ENCODE measurements at regions not wholly inside any gene's neighbourhood (a gene's known extent, or its start where the extent isn't known, plus 50 kb on each side); places are given as distances from the start of the nearest gene placed in this dataset.

DNA sequence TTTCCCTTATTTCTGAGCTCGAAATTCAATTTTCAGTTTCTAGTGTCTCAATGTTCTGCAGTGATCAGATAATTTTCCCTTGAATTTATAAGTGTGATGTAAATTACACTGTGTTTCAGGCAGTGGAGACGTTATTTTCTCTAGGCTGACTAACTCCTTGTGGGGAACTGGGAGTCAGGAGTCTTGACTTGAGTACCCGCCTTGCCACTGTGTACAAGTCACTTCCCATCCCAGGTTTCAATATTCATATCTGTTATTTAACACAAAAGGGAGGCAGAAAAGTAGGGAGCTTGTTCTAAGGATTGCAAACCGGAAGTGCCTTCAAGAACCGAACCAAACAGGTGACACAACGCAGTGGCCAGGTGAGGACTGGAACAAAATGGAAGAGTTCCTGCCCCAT, 196.5 kb downstream of the MEX3B start:
- TF ChIP-seq, protein P1, sequence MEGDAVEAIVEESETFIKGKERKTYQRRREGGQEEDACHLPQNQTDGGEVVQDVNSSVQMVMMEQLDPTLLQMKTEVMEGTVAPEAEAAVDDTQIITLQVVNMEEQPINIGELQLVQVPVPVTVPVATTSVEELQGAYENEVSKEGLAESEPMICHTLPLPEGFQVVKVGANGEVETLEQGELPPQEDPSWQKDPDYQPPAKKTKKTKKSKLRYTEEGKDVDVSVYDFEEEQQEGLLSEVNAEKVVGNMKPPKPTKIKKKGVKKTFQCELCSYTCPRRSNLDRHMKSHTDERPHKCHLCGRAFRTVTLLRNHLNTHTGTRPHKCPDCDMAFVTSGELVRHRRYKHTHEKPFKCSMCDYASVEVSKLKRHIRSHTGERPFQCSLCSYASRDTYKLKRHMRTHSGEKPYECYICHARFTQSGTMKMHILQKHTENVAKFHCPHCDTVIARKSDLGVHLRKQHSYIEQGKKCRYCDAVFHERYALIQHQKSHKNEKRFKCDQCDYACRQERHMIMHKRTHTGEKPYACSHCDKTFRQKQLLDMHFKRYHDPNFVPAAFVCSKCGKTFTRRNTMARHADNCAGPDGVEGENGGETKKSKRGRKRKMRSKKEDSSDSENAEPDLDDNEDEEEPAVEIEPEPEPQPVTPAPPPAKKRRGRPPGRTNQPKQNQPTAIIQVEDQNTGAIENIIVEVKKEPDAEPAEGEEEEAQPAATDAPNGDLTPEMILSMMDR (IDR thresholded peaks at IDR 0.05) = no peak
- TF ChIP-seq POLR2A (IDR thresholded peaks at IDR 0.05) = no peak
